Gastrocnemius medialis (tissue), 4 donors: ENCODE measurements at regions not wholly inside any gene's neighbourhood (a gene's known extent, or its start where the extent isn't known, plus 50 kb on each side); places are given as distances from the start of the nearest gene placed in this dataset.

Source experiments
- CTCF ChIP-seq, 5 experiments: fragments of 450-650 bp in 3 of 5; fragments of 200-600 bp in 2 of 5; sonication (generic) in 2 of 5; IDR thresholded peaks in 4 of 5; conservative IDR thresholded peaks in 1 of 5; 1 replicate in 4 of 5; 2 replicates in 1 of 5; pipeline ENCODE4 v1.5.1; 2016 to 2019; ENCODE audit warnings: antibody characterized with exemption in 5 of 5, mild to moderate bottlenecking in 3 of 5, moderate library complexity in 3 of 5
- POLR2A ChIP-seq, 2 donors: fragments of 450-650 bp; IDR thresholded peaks; one replicate each; pipeline ENCODE4 v1.6.1; 2017; ENCODE audit warnings: antibody characterized with exemption in 2 of 2, mild to moderate bottlenecking in 2 of 2, moderate library complexity in 2 of 2

GRCh38 chr18:73896685-73897084, 250.9 kb downstream of the FBXO15 start:
- TF ChIP-seq CTCF (IDR thresholded peaks at IDR 0.05 in 4 of 5, conservative IDR thresholded peaks at IDR 0.05 in 1 of 5) = no peak
- TF ChIP-seq POLR2A (IDR thresholded peaks at IDR 0.05) = no peak
